Liver (tissue), 8 donors: ENCODE measurements at regions not wholly inside any gene's neighbourhood (a gene's known extent, or its start where the extent isn't known, plus 50 kb on each side); places are given as distances from the start of the nearest gene placed in this dataset.

Experiments
- DNase-seq: peaks from one replicate; pipeline ENCODE4 v3.0.0-alpha.2; 2017; ENCODE audit warnings: low spot score
- H3K27ac ChIP-seq, 2 donors: one replicate each; pipeline ENCODE4 v1.7.0; 2013; ENCODE audit warnings: inconsistent platforms in 2 of 2, low read length in 2 of 2, control low read depth in 1 of 2, low read depth in 1 of 2, mild to moderate bottlenecking in 1 of 2
- H3K27me3 ChIP-seq, 4 donors: one replicate each; pipeline versions ENCODE4 v1.6.1 to v1.7.0; 2013; ENCODE audit warnings: low read length in 3 of 4, inconsistent platforms in 1 of 4, mild to moderate bottlenecking in 1 of 4, moderate library complexity in 1 of 4; ENCODE audit not compliant: control insufficient read depth in 4 of 4, insufficient read depth in 4 of 4
- H3K36me3 ChIP-seq, 4 donors: one replicate each; pipeline versions ENCODE4 v1.6.1 to v1.7.0; 2013; ENCODE audit warnings: low read length in 3 of 4, mild to moderate bottlenecking in 3 of 4, low read depth in 1 of 4, moderate library complexity in 1 of 4; ENCODE audit not compliant: control insufficient read depth in 4 of 4, insufficient read depth in 3 of 4
- H3K4me1 ChIP-seq, 4 donors: one replicate each; pipeline versions ENCODE4 v1.6.1 to v1.7.0; 2013; ENCODE audit warnings: low read length in 3 of 4, mild to moderate bottlenecking in 3 of 4, moderate library complexity in 1 of 4; ENCODE audit not compliant: control insufficient read depth in 4 of 4, insufficient read depth in 4 of 4
- H3K4me3 ChIP-seq, 3 donors: one replicate each; pipeline versions ENCODE4 v1.6.1 to v1.7.0; 2013; ENCODE audit warnings: low read length in 3 of 3, control low read depth in 1 of 3, low read depth in 1 of 3, mild to moderate bottlenecking in 1 of 3
- H3K9ac ChIP-seq, 2 donors: one replicate each; pipeline ENCODE4 v1.7.0; 2013; ENCODE audit warnings: low read length in 2 of 2, mild to moderate bottlenecking in 2 of 2, moderate library complexity in 2 of 2, control low read depth in 1 of 2, low read depth in 1 of 2
- H3K9me3 ChIP-seq, 4 donors: one replicate each; pipeline versions ENCODE4 v1.6.1 to v1.7.0; 2013; ENCODE audit warnings: low read length in 3 of 4; ENCODE audit not compliant: control insufficient read depth in 4 of 4
- ATF3 ChIP-seq: IDR thresholded peaks from 2 replicates; pipeline ENCODE4 v1.6.1; 2016; ENCODE audit warnings: antibody characterized with exemption
- CTCF ChIP-seq: fragments of 150-350 bp; IDR thresholded peaks from 2 replicates; pipeline ENCODE4 v1.5.1; 2017; ENCODE audit warnings: improper control_type of control experiment, low read depth, low read length; ENCODE audit not compliant: missing input control
- EGR1 ChIP-seq, 2 donors: IDR thresholded peaks; 2 replicates each; pipeline ENCODE4 v1.6.1; 2016 to 2018; ENCODE audit warnings: antibody characterized with exemption in 2 of 2, low read depth in 2 of 2
- FOXA1 ChIP-seq: IDR thresholded peaks from 2 replicates; pipeline ENCODE4 v1.6.1; 2016; ENCODE audit warnings: antibody characterized with exemption
- FOXA2 ChIP-seq: IDR thresholded peaks from 2 replicates; pipeline ENCODE4 v1.6.1; 2016; ENCODE audit warnings: antibody characterized with exemption
- GABPA ChIP-seq, 2 donors: IDR thresholded peaks in 1 of 2; conservative IDR thresholded peaks in 1 of 2; 2 replicates each; pipeline ENCODE4 v1.6.1; 2016; ENCODE audit warnings: antibody characterized with exemption in 2 of 2, mild to moderate bottlenecking in 1 of 2, moderate library complexity in 1 of 2
- HNF4A ChIP-seq, 2 donors: conservative IDR thresholded peaks; 2 replicates each; pipeline ENCODE4 v1.6.1; 2016; ENCODE audit warnings: antibody characterized with exemption in 2 of 2, mild to moderate bottlenecking in 2 of 2
- HNF4G ChIP-seq: IDR thresholded peaks from 2 replicates; pipeline ENCODE4 v1.6.1; 2016; ENCODE audit warnings: antibody characterized with exemption
- JUND ChIP-seq, 2 donors: IDR thresholded peaks; 2 replicates each; pipeline ENCODE4 v1.6.1; 2016; ENCODE audit warnings: antibody characterized with exemption in 2 of 2
- MAX ChIP-seq: IDR thresholded peaks from 2 replicates; pipeline ENCODE4 v1.6.1; 2016; ENCODE audit warnings: antibody characterized with exemption
- NR2F2 ChIP-seq: IDR thresholded peaks from 2 replicates; pipeline ENCODE4 v1.6.1; 2016; ENCODE audit warnings: antibody characterized with exemption
- RAD21 ChIP-seq, 2 donors: IDR thresholded peaks; 2 replicates each; pipeline ENCODE4 v1.6.1; 2016; ENCODE audit warnings: antibody characterized with exemption in 2 of 2, mild to moderate bottlenecking in 2 of 2
- REST ChIP-seq: IDR thresholded peaks from 2 replicates; pipeline ENCODE4 v1.6.1; 2016; ENCODE audit warnings: antibody characterized with exemption, mild to moderate bottlenecking
- RXRA ChIP-seq, 2 donors: IDR thresholded peaks; 2 replicates each; pipeline ENCODE4 v1.6.1; 2017 to 2018; ENCODE audit warnings: antibody characterized with exemption in 2 of 2, mild to moderate bottlenecking in 1 of 2
- SP1 ChIP-seq: IDR thresholded peaks from 2 replicates; pipeline ENCODE4 v1.6.1; 2018; ENCODE audit warnings: antibody characterized with exemption, mild to moderate bottlenecking
- TAF1 ChIP-seq: conservative IDR thresholded peaks from 2 replicates; pipeline ENCODE4 v1.6.1; 2016; ENCODE audit warnings: antibody characterized with exemption, mild to moderate bottlenecking
- YY1 ChIP-seq: IDR thresholded peaks from 2 replicates; pipeline ENCODE4 v1.6.1; 2016; ENCODE audit warnings: antibody characterized with exemption, mild to moderate bottlenecking
- ZBTB33 ChIP-seq: IDR thresholded peaks from 2 replicates; pipeline ENCODE4 v1.6.1; 2016; ENCODE audit warnings: antibody characterized with exemption
- WGBS: extraction: QIAGEN DNeasy Blood & Tissue Kit; methylation state at CpG from one replicate; pipeline ENCODE4 v1.1.7; 2013; 5-methylcytosine and 5-hydroxymethylcytosine counted together
- donor health status: healthy.
- donor health status: healthy.
- donor health status: healthy.
- donor health status: healthy.
- donor health status: healthy.

GRCh38 chr2:53006980-53007379, 760.6 kb upstream of the CHAC2 start:
- TF ChIP-seq TAF1 (no peak), HNF4A (conservative IDR thresholded peaks at IDR 0.05) (no peak), FOXA2 (no peak), MAX (no peak), JUND (IDR thresholded peaks at IDR 0.05) (no peak), ATF3 (no peak), YY1 (no peak), REST (no peak), HNF4G (no peak), CTCF (no peak), RXRA (IDR thresholded peaks at IDR 0.05) (no peak), GABPA (IDR thresholded peaks at IDR 0.05 in 1 of 2, conservative IDR thresholded peaks at IDR 0.05 in 1 of 2) (no peak), RAD21 (IDR thresholded peaks at IDR 0.05) (no peak), NR2F2 (no peak), FOXA1 (no peak), ZBTB33 (no peak), EGR1 (IDR thresholded peaks at IDR 0.05; ENCODE audit: low read depth in 2 of 2) (no peak), SP1 (no peak)
- Histone ChIP-seq H3K27me3 (peaks cover 0 to 3% (median 0%) of the 10 kb centered on the region in 4 donors), H3K27ac (no peak overlapping the region), H3K4me1 (no peaks in the 10 kb centered on the region), H3K9ac (no peak overlapping the region), H3K36me3 (no peaks in the 10 kb centered on the region), H3K4me3 (no peak overlapping the region), H3K9me3 (no peaks in the 10 kb centered on the region)
- no peak for DNase-seq
- 67% methylated on average over 2 of the region's 2 CpGs for WGBS

- H3K36me3 ChIP-seq = no peaks in the 10 kb centered on the region
- H3K27me3 ChIP-seq = peaks cover 0 to 3% (median 0%) of the 10 kb centered on the region in 4 donors
- no peak for DNase-seq
- no peak overlapping the region for H3K9ac ChIP-seq
- H3K9me3 ChIP-seq = no peaks in the 10 kb centered on the region
- no peak overlapping the region for H3K27ac ChIP-seq
- no peak overlapping the region for H3K4me3 ChIP-seq
- WGBS = 80% methylated on average over 3 of the region's 3 CpGs
- H3K4me1 ChIP-seq = no peaks in the 10 kb centered on the region
- TF ChIP-seq JUND (IDR thresholded peaks at IDR 0.05) (no peak), HNF4G (no peak), HNF4A (conservative IDR thresholded peaks at IDR 0.05) (no peak), FOXA2 (no peak), EGR1 (IDR thresholded peaks at IDR 0.05; ENCODE audit: low read depth in 2 of 2) (no peak), CTCF (no peak), FOXA1 (no peak), REST (no peak), YY1 (no peak), ATF3 (no peak)
Observed at GRCh38 chr2:53004413-53004812, 763.2 kb upstream of the CHAC2 start.
